Stimulated activated naive CD8-positive, alpha-beta T cell treated with anti-CD3 and anti-CD28 coated beads, Interleukin-15, amount 100 ng/mL, for 72 hours (primary cell): ENCODE measurements at regions not wholly inside any gene's neighbourhood (a gene's known extent, or its start where the extent isn't known, plus 50 kb on each side); places are given as distances from the start of the nearest gene placed in this dataset.

Source experiments
- ATAC-seq: fragments of 150-1000 bp; cut with Tn5 transposase; 2 replicates; pipeline ENCODE4 v1.10.0; 2021; ENCODE audit warnings: mild to moderate bottlenecking, moderate library complexity
- DNase-seq, 2 donors: peaks; one replicate each; pipeline ENCODE4 v3.0.0; 2021 to 2022
- H3K27ac Mint-ChIP-seq, 2 donors: one replicate each; pipeline ENCODE4 v1.8.0; 2022; ENCODE audit warnings: mild to moderate bottlenecking in 2 of 2, mixed read lengths in 2 of 2, moderate library complexity in 2 of 2
- H3K27me3 Mint-ChIP-seq: one replicate; pipeline ENCODE4 v1.8.0; 2022; ENCODE audit warnings: mixed read lengths
- H3K4me1 Mint-ChIP-seq: one replicate; pipeline ENCODE4 v1.8.0; 2022; ENCODE audit warnings: mild to moderate bottlenecking, mixed read lengths
- H3K4me3 Mint-ChIP-seq, 2 donors: one replicate each; pipeline ENCODE4 v1.8.0; 2022; ENCODE audit warnings: mild to moderate bottlenecking in 2 of 2, mixed read lengths in 2 of 2, moderate library complexity in 1 of 2
- H3K9me3 Mint-ChIP-seq, 2 donors: one replicate each; pipeline ENCODE4 v1.8.0; 2022; ENCODE audit warnings: mixed read lengths in 2 of 2

GRCh38 chr5:54894957-54895815, 90.2 kb downstream of the ESM1 start:
- Mint-ChIP-seq H3K27ac (no peak overlapping the region), H3K9me3 (no peaks in the 10 kb centered on the region), H3K27me3 (peaks cover 53% of the 10 kb centered on the region), H3K4me1 (peaks cover 6% of the 10 kb centered on the region), H3K4me3 (no peak overlapping the region)
- peak; percentile 60 for ATAC-seq
- DNase-seq, result no peak

- no peak overlapping the region for H3K27ac Mint-ChIP-seq
- H3K27me3 Mint-ChIP-seq, result peaks cover 74% of the 10 kb centered on the region
- no peaks in the 10 kb centered on the region for H3K4me1 Mint-ChIP-seq
- H3K4me3 Mint-ChIP-seq, result no peak overlapping the region
- ATAC-seq, result no peak
- no peaks in the 10 kb centered on the region for H3K9me3 Mint-ChIP-seq
- DNase-seq, result no peak
Observed at GRCh38 chr5:54889826-54890225, 95.6 kb downstream of the ESM1 start.

DNA sequence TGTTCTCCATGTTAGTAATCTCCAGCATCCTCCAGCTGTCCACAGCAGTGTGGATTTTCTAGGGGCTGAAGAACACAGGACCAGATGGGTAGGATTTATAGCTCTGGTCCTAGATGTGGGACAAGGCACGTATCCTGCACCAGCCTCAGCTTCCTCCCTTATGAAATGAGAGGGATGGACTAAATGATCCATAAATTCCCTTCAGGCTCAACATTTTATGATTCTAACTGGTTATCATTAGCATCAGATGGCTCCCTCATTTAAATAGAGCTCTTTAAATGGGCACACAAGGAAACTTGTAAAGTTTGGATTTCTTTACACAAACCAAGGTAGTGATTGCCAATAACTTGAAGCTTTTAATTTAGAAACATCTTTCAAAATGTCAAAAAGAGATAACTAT, 97.7 kb downstream of the ESM1 start:
- H3K4me3 Mint-ChIP-seq, result no peak overlapping the region
- H3K9me3 Mint-ChIP-seq, result no peaks in the 10 kb centered on the region
- no peak overlapping the region for H3K27ac Mint-ChIP-seq
- H3K4me1 Mint-ChIP-seq, result peaks cover 9% of the 10 kb centered on the region
- peaks cover 96% of the 10 kb centered on the region for H3K27me3 Mint-ChIP-seq
- DNase-seq (no peak), ATAC-seq (no peak)

DNA sequence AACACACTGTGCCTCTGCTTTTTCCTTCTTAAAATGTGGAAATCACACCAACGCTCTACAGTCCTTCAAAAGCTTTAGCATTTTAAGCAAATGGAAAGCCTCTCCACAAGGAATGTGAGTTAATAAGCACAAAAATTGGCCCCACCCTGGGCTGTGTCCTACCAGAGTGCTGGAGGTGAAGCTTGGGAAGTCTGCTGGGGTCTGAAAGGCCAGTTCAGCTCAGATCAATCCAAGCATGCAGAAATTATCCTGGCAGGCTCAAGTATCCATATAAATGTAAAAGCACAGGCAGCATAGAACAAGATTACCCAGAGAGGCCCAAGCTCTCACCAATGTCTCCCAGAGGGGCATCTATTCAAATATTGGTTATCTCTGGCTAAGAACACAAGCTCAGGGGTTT, 98.5 kb downstream of the ESM1 start:
- DNase-seq (no peak), ATAC-seq (no peak)
- Mint-ChIP-seq H3K27ac (no peak overlapping the region), H3K4me1 (peaks cover 11% of the 10 kb centered on the region), H3K4me3 (no peak overlapping the region), H3K9me3 (no peaks in the 10 kb centered on the region), H3K27me3 (peaks cover 99% of the 10 kb centered on the region)

GRCh38 chr5:54885636-54886035, 99.8 kb downstream of the ESM1 start:
- H3K4me3 Mint-ChIP-seq, result no peak overlapping the region
- ATAC-seq, result no peak
- H3K27me3 Mint-ChIP-seq, result peaks cover 94% of the 10 kb centered on the region

DNA sequence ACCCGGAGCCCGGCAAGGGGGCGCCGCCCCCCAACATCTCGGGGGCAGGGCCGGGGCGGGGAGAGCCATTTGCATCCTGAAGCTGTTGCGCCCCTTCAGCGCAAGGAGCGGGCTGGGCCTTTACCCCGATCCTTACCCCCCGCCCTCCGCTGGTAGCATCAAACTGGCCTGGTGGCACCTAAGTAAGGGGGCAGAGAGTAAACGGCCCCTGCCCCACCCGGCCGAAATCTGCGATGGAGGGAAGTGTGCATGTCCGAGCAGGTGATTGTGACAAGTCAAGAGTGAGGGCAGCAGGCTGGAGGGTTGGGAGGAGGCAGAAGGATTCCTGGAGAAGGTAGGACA, 101.2 kb downstream of the ESM1 start:
- no peak for ATAC-seq
- H3K4me1 Mint-ChIP-seq, result peaks cover 17% of the 10 kb centered on the region
- H3K27ac Mint-ChIP-seq, result no peak overlapping the region
- no peak for DNase-seq
- H3K9me3 Mint-ChIP-seq, result no peaks in the 10 kb centered on the region
- H3K4me3 Mint-ChIP-seq, result peak overlapping the region; percentile 15 to 42
- peaks cover 94% of the 10 kb centered on the region for H3K27me3 Mint-ChIP-seq

More at GRCh38 chr5:54885636-54886035, 99.8 kb downstream of the ESM1 start:
- Mint-ChIP-seq H3K4me1 (peaks cover 17% of the 10 kb centered on the region), H3K9me3 (no peaks in the 10 kb centered on the region), H3K27ac (no peak overlapping the region)
- DNase-seq, result no peak

- peak; percentile 16 for ATAC-seq
- DNase-seq, result no peak
- H3K4me3 Mint-ChIP-seq, result peak overlapping the region; percentile 83 to 86
Observed at GRCh38 chr5:54883374-54884194, 101.8 kb downstream of the ESM1 start.

DNA sequence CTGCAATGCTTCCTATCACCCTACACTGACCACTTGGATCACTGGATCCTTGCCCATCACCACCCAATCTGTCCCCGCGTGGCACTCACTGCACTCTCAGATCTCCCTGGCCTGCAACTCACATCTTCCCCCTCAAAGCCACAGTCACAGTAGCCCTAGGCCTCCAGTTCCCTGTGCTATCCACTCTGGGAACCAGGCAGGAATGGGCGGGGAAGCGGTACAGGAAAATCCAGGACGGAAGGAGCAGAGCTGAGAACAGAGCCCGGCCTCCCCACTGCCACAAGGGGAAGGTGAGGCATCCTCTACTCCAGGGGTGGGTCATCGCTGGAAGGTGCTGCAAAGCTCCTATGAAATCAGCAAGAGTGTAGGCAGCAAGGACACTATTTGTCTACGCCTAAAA, 102.6 kb downstream of the ESM1 start:
- DNase-seq (no peak), ATAC-seq (no peak)
- Mint-ChIP-seq H3K9me3 (no peaks in the 10 kb centered on the region), H3K4me1 (peaks cover 17% of the 10 kb centered on the region), H3K27me3 (peaks cover 85% of the 10 kb centered on the region), H3K4me3 (peak overlapping the region; percentile 83 to 86), H3K27ac (peak overlapping the region in 1 of 2 donors; percentile 16)

More at GRCh38 chr5:54883374-54884194, 101.8 kb downstream of the ESM1 start:
- no peaks in the 10 kb centered on the region for H3K9me3 Mint-ChIP-seq
- H3K27ac Mint-ChIP-seq, result peak overlapping the region in 1 of 2 donors; percentile 16
- peaks cover 17% of the 10 kb centered on the region for H3K4me1 Mint-ChIP-seq
- peaks cover 92% of the 10 kb centered on the region for H3K27me3 Mint-ChIP-seq

- no peak overlapping the region for H3K27ac Mint-ChIP-seq
- H3K4me3 Mint-ChIP-seq, result no peak overlapping the region
- ATAC-seq (no peak), DNase-seq (no peak)
- peaks cover 82% of the 10 kb centered on the region for H3K27me3 Mint-ChIP-seq
- peaks cover 17% of the 10 kb centered on the region for H3K4me1 Mint-ChIP-seq
- no peaks in the 10 kb centered on the region for H3K9me3 Mint-ChIP-seq
Observed at GRCh38 chr5:54882101-54882500, 103.3 kb downstream of the ESM1 start.

DNA sequence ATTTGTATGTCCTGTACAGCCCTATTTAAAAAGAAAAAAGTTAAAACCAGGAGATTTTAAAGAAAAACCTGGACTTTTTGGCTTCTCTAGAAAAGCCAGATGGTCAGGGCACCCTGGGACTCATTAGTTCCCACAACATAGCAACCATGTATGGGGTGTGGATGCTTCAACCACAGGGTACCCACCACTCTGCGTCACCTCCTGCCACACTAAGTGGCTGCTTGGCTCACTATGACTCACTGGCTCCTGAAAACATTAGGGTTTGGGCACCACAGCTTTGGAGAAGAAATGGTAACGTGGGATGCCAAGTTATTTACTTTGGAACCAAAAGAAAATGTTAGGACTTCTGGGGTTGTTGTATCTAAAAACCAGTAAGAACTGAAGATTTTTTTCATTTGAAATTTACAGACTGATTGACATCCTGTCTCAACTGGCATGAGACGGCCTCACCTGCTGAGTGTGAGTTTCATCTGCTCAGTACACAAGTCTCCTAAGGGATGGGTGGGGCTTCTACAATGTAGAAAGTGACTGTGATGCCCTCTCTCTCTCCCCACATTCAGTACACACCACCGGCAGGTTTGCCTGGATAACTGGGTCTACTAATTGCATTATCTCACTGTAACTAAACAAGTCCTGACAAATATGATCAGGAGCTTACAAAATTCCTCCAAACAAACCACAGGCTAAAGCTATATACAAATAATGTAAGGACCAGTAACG, 103.9 kb downstream of the ESM1 start:
- peak; percentile 95 for ATAC-seq
- no peak overlapping the region for H3K27ac Mint-ChIP-seq
- H3K27me3 Mint-ChIP-seq, result peaks cover 82% of the 10 kb centered on the region
- no peaks in the 10 kb centered on the region for H3K9me3 Mint-ChIP-seq
- H3K4me1 Mint-ChIP-seq, result peaks cover 17% of the 10 kb centered on the region
- DNase-seq, result peak in 1 of 2 donors; percentile 66
- no peak overlapping the region for H3K4me3 Mint-ChIP-seq

DNA sequence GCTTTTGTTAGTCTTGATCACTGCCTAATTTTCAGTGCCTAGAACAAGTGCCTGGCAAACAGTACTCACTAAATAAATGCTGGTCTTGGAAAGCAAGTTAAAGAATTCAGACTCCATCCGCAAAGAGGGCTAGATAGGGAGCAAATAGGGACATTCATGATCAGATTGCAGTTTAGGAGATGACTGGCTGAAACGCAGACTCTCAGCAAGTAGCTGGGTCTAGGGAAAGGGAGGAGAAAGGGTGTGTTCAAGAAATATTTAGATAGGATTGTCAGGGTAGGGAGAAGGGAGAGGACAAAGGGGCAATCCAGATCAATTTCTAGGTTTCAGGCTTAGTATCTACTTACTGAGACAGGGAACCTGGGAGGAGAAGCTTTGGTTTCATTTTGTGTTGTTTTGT, 108.4 kb downstream of the ESM1 start:
- Mint-ChIP-seq H3K27me3 (peaks cover 74% of the 10 kb centered on the region), H3K4me1 (peaks cover 7% of the 10 kb centered on the region), H3K9me3 (no peaks in the 10 kb centered on the region), H3K4me3 (no peak overlapping the region), H3K27ac (no peak overlapping the region)
- ATAC-seq (no peak), DNase-seq (no peak)

- Mint-ChIP-seq H3K27me3 (peaks cover 74% of the 10 kb centered on the region), H3K9me3 (no peaks in the 10 kb centered on the region), H3K4me3 (no peak overlapping the region), H3K27ac (no peak overlapping the region), H3K4me1 (peaks cover 2% of the 10 kb centered on the region)
- DNase-seq, result no peak
- ATAC-seq, result no peak
Observed at GRCh38 chr5:54876556-54876955, 108.8 kb downstream of the ESM1 start.

DNA sequence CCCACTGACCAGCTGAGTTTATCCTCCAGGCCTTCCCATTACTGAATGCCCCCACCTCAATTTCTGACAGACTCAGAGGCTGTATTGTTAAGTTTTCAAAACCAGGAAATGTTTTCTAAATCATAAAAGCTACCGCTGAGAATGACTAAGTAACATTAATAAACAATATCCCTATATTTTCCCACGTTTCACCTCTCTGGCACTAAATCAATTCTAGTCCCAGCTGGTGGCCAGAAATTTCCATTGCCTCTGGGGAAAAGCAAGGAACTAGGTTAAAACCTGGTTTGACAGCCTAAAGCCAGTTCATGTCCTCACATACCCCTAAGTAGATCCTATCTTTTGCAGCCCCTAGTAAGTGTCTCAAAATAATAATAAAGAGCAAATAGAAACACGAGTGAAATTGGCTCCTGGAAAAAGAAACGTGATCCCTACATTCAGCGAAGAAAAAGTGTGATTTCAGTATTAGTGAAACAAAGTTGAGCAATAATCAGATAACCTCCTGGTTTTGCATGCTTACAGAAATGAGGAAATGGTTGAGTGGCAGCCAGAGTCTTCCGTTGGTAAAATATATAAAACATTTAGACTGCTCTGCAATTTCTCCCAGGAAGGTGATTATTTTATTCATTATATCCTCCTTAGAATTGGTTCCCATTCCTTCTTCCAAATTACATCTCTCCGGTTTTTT, 110.9 kb downstream of the ESM1 start:
- no peaks in the 10 kb centered on the region for H3K9me3 Mint-ChIP-seq
- H3K4me3 Mint-ChIP-seq, result no peak overlapping the region
- peaks cover 78% of the 10 kb centered on the region for H3K27me3 Mint-ChIP-seq
- no peak overlapping the region for H3K27ac Mint-ChIP-seq
- DNase-seq, result no peak
- peaks cover 5% of the 10 kb centered on the region for H3K4me1 Mint-ChIP-seq
- ATAC-seq, result no peak

GRCh38 chr5:54873691-54874090, 111.7 kb downstream of the ESM1 start:
- Mint-ChIP-seq H3K9me3 (no peaks in the 10 kb centered on the region), H3K27me3 (peaks cover 72% of the 10 kb centered on the region), H3K4me3 (no peak overlapping the region), H3K4me1 (peaks cover 13% of the 10 kb centered on the region), H3K27ac (no peak overlapping the region)
- ATAC-seq (no peak), DNase-seq (no peak)

- DNase-seq (no peak), ATAC-seq (no peak)
- Mint-ChIP-seq H3K4me3 (no peak overlapping the region), H3K27me3 (peaks cover 72% of the 10 kb centered on the region), H3K9me3 (no peaks in the 10 kb centered on the region), H3K4me1 (peaks cover 22% of the 10 kb centered on the region), H3K27ac (no peak overlapping the region)
Observed at GRCh38 chr5:54872810-54873209, 112.6 kb downstream of the ESM1 start.
